22Rv1 (cell line): ENCODE measurements at regions not wholly inside any gene's neighbourhood (a gene's known extent, or its start where the extent isn't known, plus 50 kb on each side); places are given as distances from the start of the nearest gene placed in this dataset.

Experiments
- CTCF ChIP-seq: fragments of 450-650 bp; IDR thresholded peaks from 2 replicates; pipeline ENCODE4 v1.5.1; 2017; ENCODE audit warnings: mild to moderate bottlenecking
- ZFX ChIP-seq: fragments of 450-650 bp; IDR thresholded peaks from 2 replicates; pipeline ENCODE4 v1.6.1; 2017; ENCODE audit warnings: antibody characterized with exemption, borderline replicate concordance

DNA sequence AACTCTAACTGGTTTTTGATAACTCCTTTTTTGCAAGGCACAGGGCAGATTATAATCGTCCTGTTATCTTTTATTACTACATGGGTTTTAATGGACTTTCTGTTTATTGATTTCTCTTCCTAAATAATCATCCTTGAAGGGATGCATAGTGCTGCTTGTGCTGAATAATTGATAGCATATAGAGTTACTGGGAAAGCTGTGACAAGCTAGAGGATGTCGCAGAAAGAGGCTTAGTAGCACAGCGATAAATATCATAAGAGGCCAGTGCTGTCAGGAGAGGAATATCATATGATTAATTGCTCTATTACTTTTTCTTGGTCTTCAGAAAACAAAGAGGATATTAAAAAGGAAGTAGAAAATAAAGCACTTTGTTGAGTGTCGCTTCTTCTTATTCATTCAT is 1007.1 kb upstream of the ACO1 start:
- TF ChIP-seq CTCF (no peak), ZFX (no peak)
